Neuronal stem cell (in vitro differentiated cells): ENCODE measurements at regions not wholly inside any gene's neighbourhood (a gene's known extent, or its start where the extent isn't known, plus 50 kb on each side); places are given as distances from the start of the nearest gene placed in this dataset.

Source experiments
- DNase-seq: peaks from one replicate; pipeline ENCODE4 v3.0.0-alpha.2; 2013; ENCODE audit warnings: low spot score
- H2AFZ ChIP-seq: one replicate; pipeline ENCODE4 v1.6.1; 2013; ENCODE audit warnings: mild to moderate bottlenecking, low read length, inconsistent platforms
- H2AK5ac ChIP-seq: 2 replicates; pipeline ENCODE4 v1.6.1; 2013; ENCODE audit warnings: low read depth, mild to moderate bottlenecking, inconsistent platforms, low read length, moderate library complexity, mixed read lengths
- H2BK120ac ChIP-seq: 2 replicates; pipeline ENCODE4 v1.6.1; 2013; ENCODE audit warnings: low read depth, mild to moderate bottlenecking, inconsistent platforms, low read length, moderate library complexity, mixed read lengths
- H2BK12ac ChIP-seq: one replicate; pipeline ENCODE4 v1.6.1; 2013; ENCODE audit warnings: low read length, inconsistent platforms
- H2BK15ac ChIP-seq: 2 replicates; pipeline ENCODE4 v1.6.1; 2013; ENCODE audit warnings: mild to moderate bottlenecking, low read length, inconsistent platforms, mixed read lengths
- H2BK5ac ChIP-seq: one replicate; pipeline ENCODE4 v1.6.1; 2013; ENCODE audit warnings: inconsistent platforms, mild to moderate bottlenecking, low read length, moderate library complexity
- H3K14ac ChIP-seq: one replicate; pipeline ENCODE4 v1.6.1; 2013; ENCODE audit warnings: low read length, inconsistent platforms
- H3K18ac ChIP-seq: 2 replicates; pipeline ENCODE4 v1.6.1; 2013; ENCODE audit warnings: low read length, inconsistent platforms
- H3K23ac ChIP-seq: 2 replicates; pipeline ENCODE4 v1.6.1; 2013; ENCODE audit warnings: low read depth, mild to moderate bottlenecking, mixed read lengths, low read length, inconsistent platforms; ENCODE audit not compliant: poor library complexity
- H3K27ac ChIP-seq: replicated peaks from 3 replicates; pipeline ENCODE4 v1.5.1; 2013; ENCODE audit warnings: low read length, inconsistent platforms
- H3K27me3 ChIP-seq, 3 experiments: 2 replicates each; pipeline ENCODE4 v1.6.1; 2013; ENCODE audit warnings: low read length in 3 of 3, mild to moderate bottlenecking in 2 of 3, inconsistent platforms in 1 of 3, low read depth in 1 of 3, mixed read lengths in 1 of 3, moderate library complexity in 1 of 3; ENCODE audit not compliant: control insufficient read depth in 3 of 3, insufficient read depth in 3 of 3
- H3K36me3 ChIP-seq, 2 donors: replicated peaks in 1 of 2; 2 replicates each; pipeline ENCODE4 v1.6.1; 2013; ENCODE audit warnings: low read length in 2 of 2; ENCODE audit not compliant: control insufficient read depth in 2 of 2, insufficient read depth in 2 of 2
- H3K4ac ChIP-seq: 2 replicates; pipeline ENCODE4 v1.6.1; 2013; ENCODE audit warnings: inconsistent platforms, mild to moderate bottlenecking, low read length, moderate library complexity
- H3K4me1 ChIP-seq, 2 donors: 1 replicate in 1 of 2; 2 replicates in 1 of 2; pipeline ENCODE4 v1.6.1; 2013; ENCODE audit warnings: low read length in 2 of 2, low read depth in 1 of 2; ENCODE audit not compliant: control insufficient read depth in 2 of 2, insufficient read depth in 1 of 2
- H3K4me2 ChIP-seq: one replicate; pipeline ENCODE4 v1.6.1; 2013; ENCODE audit warnings: mild to moderate bottlenecking, low read length, inconsistent platforms; ENCODE audit not compliant: insufficient read depth, poor library complexity, severe bottlenecking
- H3K4me3 ChIP-seq, 2 donors: 2 replicates each; pipeline ENCODE4 v1.5.1; 2013; ENCODE audit warnings: low read length in 2 of 2, mild to moderate bottlenecking in 2 of 2, inconsistent platforms in 1 of 2, moderate library complexity in 1 of 2
- H3K79me1 ChIP-seq: one replicate; pipeline ENCODE4 v1.6.1; 2013; ENCODE audit warnings: low read depth, mild to moderate bottlenecking, inconsistent platforms, low read length, moderate library complexity
- H3K9ac ChIP-seq: one replicate; pipeline ENCODE4 v1.6.1; 2013; ENCODE audit warnings: mild to moderate bottlenecking, low read depth, low read length, inconsistent platforms; ENCODE audit not compliant: poor library complexity
- H3K9me3 ChIP-seq, 2 donors: replicated peaks in 1 of 2; 2 replicates each; pipeline versions ENCODE3 to v1.6.1; 2013; ENCODE audit warnings: low read length in 2 of 2, mild to moderate bottlenecking in 2 of 2, inconsistent platforms in 1 of 2, low read depth in 1 of 2, mixed read lengths in 1 of 2, moderate library complexity in 1 of 2; ENCODE audit not compliant: control insufficient read depth in 2 of 2, insufficient read depth in 1 of 2
- H4K8ac ChIP-seq: one replicate; pipeline ENCODE4 v1.6.1; 2013; ENCODE audit warnings: low read depth, mild to moderate bottlenecking, inconsistent platforms, low read length, moderate library complexity
- H4K91ac ChIP-seq: one replicate; pipeline ENCODE4 v1.6.1; 2013; ENCODE audit warnings: low read length, low read depth, mild to moderate bottlenecking, inconsistent platforms; ENCODE audit not compliant: poor library complexity
- WGBS, 2 donors: extraction: QIAGEN DNeasy Blood & Tissue Kit; methylation state at CpG; one replicate each; pipeline ENCODE4 v1.1.7; 2013; ENCODE audit warnings: missing lambda C conversion rate in 2 of 2, mixed read lengths in 1 of 2; ENCODE audit not compliant: insufficient read length in 2 of 2, insufficient replicate concordance in 1 of 2; ENCODE audit errors: extremely low coverage in 2 of 2; 5-methylcytosine and 5-hydroxymethylcytosine counted together

- peak overlapping the region; percentile 94 for H3K18ac ChIP-seq
- H3K14ac ChIP-seq, result no peak overlapping the region
- WGBS, 2 donors, result no CpG with 5 or more reads among the region's 33 CpGs
- peak overlapping the region; percentile 16 for H2AK5ac ChIP-seq
- peak overlapping the region; percentile 75 for H3K4me2 ChIP-seq
- no peak for DNase-seq
- H4K8ac ChIP-seq, result no peak overlapping the region
- no peak overlapping the region for H3K9ac ChIP-seq
- peak overlapping the region; percentile 47 for H2AFZ ChIP-seq
- no peak overlapping the region for H2BK5ac ChIP-seq
- no peak overlapping the region for H3K4ac ChIP-seq
- peaks cover 0 to 13% (median 0%) of the 10 kb centered on the region in 3 experiments for H3K27me3 ChIP-seq
- no peak overlapping the region for H2BK12ac ChIP-seq
- H2BK120ac ChIP-seq, result peak overlapping the region; percentile 78
- no peaks in the 10 kb centered on the region for H3K9me3 ChIP-seq
- no peaks in the 10 kb centered on the region for H3K36me3 ChIP-seq
- H3K27ac ChIP-seq, result no peak overlapping the region
- no peak overlapping the region for H3K23ac ChIP-seq
- no peak overlapping the region for H4K91ac ChIP-seq
- H3K4me1 ChIP-seq, result peaks cover 17% of the 10 kb centered on the region in 2 donors
- no peak overlapping the region for H3K4me3 ChIP-seq
- H2BK15ac ChIP-seq, result peak overlapping the region; percentile 55
- no peaks in the 10 kb centered on the region for H3K79me1 ChIP-seq
Measured at GRCh38 chr7:25851332-25852210, 300.4 kb upstream of the NFE2L3 start.

GRCh38 chr7:25852211-25852938, 299.6 kb upstream of the NFE2L3 start:
- peak overlapping the region in 1 of 2 donors; percentile 57 for H3K4me3 ChIP-seq
- H3K18ac ChIP-seq, result peak overlapping the region; percentile 94
- H2BK120ac ChIP-seq, result peak overlapping the region; percentile 78
- no peaks in the 10 kb centered on the region for H3K9me3 ChIP-seq
- H2BK12ac ChIP-seq, result no peak overlapping the region
- H2BK15ac ChIP-seq, result peak overlapping the region; percentile 55
- no peak overlapping the region for H2AFZ ChIP-seq
- H2BK5ac ChIP-seq, result no peak overlapping the region
- peak overlapping the region; percentile 75 for H3K4me2 ChIP-seq
- peak overlapping the region; percentile 16 for H2AK5ac ChIP-seq
- H3K9ac ChIP-seq, result peak overlapping the region; percentile 65
- no peak for DNase-seq
- H3K27ac ChIP-seq, result no peak overlapping the region
- no peak overlapping the region for H3K4ac ChIP-seq
- no peak overlapping the region for H4K8ac ChIP-seq
- H3K23ac ChIP-seq, result no peak overlapping the region
- peaks cover 15 to 17% of the 10 kb centered on the region in 2 donors for H3K4me1 ChIP-seq
- no CpG with 5 or more reads among the region's 70 CpGs for WGBS, 2 donors
- H3K36me3 ChIP-seq, result no peaks in the 10 kb centered on the region
- H3K27me3 ChIP-seq, result peaks cover 0 to 16% (median 0%) of the 10 kb centered on the region in 3 experiments
- peak overlapping the region; percentile 22 for H3K14ac ChIP-seq
- no peaks in the 10 kb centered on the region for H3K79me1 ChIP-seq
- no peak overlapping the region for H4K91ac ChIP-seq

GRCh38 chr7:25852939-25853271, 299.1 kb upstream of the NFE2L3 start:
- H3K4me3 ChIP-seq, result peak overlapping the region in 1 of 2 donors; percentile 57
- DNase-seq, result no peak
- no peak overlapping the region for H2BK12ac ChIP-seq
- no peak overlapping the region for H3K27ac ChIP-seq
- H3K27me3 ChIP-seq, result peaks cover 3 to 21% (median 4%) of the 10 kb centered on the region in 3 experiments
- H3K9ac ChIP-seq, result peak overlapping the region; percentile 65
- H4K8ac ChIP-seq, result no peak overlapping the region
- no peak overlapping the region for H2AFZ ChIP-seq
- H2BK5ac ChIP-seq, result no peak overlapping the region
- no CpG with 5 or more reads among the region's 16 CpGs for WGBS, 2 donors
- no peaks in the 10 kb centered on the region for H3K36me3 ChIP-seq
- peak overlapping the region; percentile 22 for H3K14ac ChIP-seq
- H3K4me1 ChIP-seq, result peaks cover 11 to 17% of the 10 kb centered on the region in 2 donors
- H3K23ac ChIP-seq, result no peak overlapping the region
- no peak overlapping the region for H2AK5ac ChIP-seq
- no peak overlapping the region for H2BK120ac ChIP-seq
- H4K91ac ChIP-seq, result no peak overlapping the region
- no peak overlapping the region for H3K4ac ChIP-seq
- H3K18ac ChIP-seq, result peak overlapping the region; percentile 88
- H3K4me2 ChIP-seq, result peak overlapping the region; percentile 75
- H3K9me3 ChIP-seq, result no peaks in the 10 kb centered on the region
- peak overlapping the region; percentile 55 for H2BK15ac ChIP-seq
- no peaks in the 10 kb centered on the region for H3K79me1 ChIP-seq

- Histone ChIP-seq H2BK12ac (no peak overlapping the region), H3K4ac (no peak overlapping the region), H3K27ac (no peak overlapping the region), H3K79me1 (no peaks in the 10 kb centered on the region), H2BK15ac (no peak overlapping the region), H4K8ac (no peak overlapping the region), H3K18ac (no peak overlapping the region), H3K27me3 (peaks cover 7 to 25% (median 8%) of the 10 kb centered on the region in 3 experiments), H4K91ac (no peak overlapping the region), H3K36me3 (no peaks in the 10 kb centered on the region), H3K4me2 (no peak overlapping the region), H3K23ac (no peak overlapping the region), H3K9me3 (no peaks in the 10 kb centered on the region), H2AFZ (no peak overlapping the region), H2BK120ac (no peak overlapping the region), H2AK5ac (no peak overlapping the region), H3K9ac (no peak overlapping the region), H3K4me3 (no peak overlapping the region), H2BK5ac (no peak overlapping the region), H3K14ac (no peak overlapping the region), H3K4me1 (peaks cover 11 to 17% of the 10 kb centered on the region in 2 donors)
- no peak for DNase-seq
- no CpG with 5 or more reads among the region's 7 CpGs for WGBS, 2 donors
Measured at GRCh38 chr7:25853314-25853713, 298.7 kb upstream of the NFE2L3 start.
